ENCODE measurements at regions not wholly inside any gene's neighbourhood (a gene's known extent, or its start where the extent isn't known, plus 50 kb on each side); places are given as distances from the start of the nearest gene placed in this dataset.
"Not testable (repeated sequence)": the region's sequence is repeated elsewhere in the genome, so short reads cannot be mapped to it uniquely, and the experiment has no call there.

DNA sequence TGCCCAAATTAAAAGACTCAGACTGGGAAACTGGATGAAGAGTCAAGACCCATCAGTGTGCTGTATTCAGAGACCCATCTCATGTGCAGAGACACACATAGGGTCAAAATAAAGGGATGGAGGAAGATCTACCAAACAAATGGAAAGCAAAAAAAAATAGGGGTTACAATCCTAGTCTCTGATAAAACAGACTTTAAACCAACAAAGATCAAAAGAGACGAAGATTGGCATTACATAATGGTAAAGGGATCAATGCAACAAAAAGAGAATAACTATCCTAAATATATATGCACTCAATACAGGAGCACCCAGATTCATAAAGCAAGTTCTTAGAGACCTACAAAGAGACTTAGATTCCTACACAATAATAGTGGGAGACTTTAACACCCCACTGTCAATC, 813.0 kb downstream of the SLC6A15 start:
- TF ChIP-seq, protein P1, sequence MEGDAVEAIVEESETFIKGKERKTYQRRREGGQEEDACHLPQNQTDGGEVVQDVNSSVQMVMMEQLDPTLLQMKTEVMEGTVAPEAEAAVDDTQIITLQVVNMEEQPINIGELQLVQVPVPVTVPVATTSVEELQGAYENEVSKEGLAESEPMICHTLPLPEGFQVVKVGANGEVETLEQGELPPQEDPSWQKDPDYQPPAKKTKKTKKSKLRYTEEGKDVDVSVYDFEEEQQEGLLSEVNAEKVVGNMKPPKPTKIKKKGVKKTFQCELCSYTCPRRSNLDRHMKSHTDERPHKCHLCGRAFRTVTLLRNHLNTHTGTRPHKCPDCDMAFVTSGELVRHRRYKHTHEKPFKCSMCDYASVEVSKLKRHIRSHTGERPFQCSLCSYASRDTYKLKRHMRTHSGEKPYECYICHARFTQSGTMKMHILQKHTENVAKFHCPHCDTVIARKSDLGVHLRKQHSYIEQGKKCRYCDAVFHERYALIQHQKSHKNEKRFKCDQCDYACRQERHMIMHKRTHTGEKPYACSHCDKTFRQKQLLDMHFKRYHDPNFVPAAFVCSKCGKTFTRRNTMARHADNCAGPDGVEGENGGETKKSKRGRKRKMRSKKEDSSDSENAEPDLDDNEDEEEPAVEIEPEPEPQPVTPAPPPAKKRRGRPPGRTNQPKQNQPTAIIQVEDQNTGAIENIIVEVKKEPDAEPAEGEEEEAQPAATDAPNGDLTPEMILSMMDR (IDR thresholded peaks at IDR 0.05), result not testable (repeated sequence)
- TF ChIP-seq POLR2A (IDR thresholded peaks at IDR 0.05), result not testable (repeated sequence)
